H9 (cell line): ENCODE measurements at regions not wholly inside any gene's neighbourhood (a gene's known extent, or its start where the extent isn't known, plus 50 kb on each side); places are given as distances from the start of the nearest gene placed in this dataset.

Experiments used
- DNase-seq: peaks from one replicate; pipeline ENCODE4 v3.0.0-alpha.2; 2017
- H2AFZ ChIP-seq: one replicate; pipeline ENCODE4 v1.6.1; 2013; ENCODE audit warnings: mild to moderate bottlenecking, low read length, control low read depth, moderate library complexity
- H2AK5ac ChIP-seq: 2 replicates; pipeline ENCODE4 v1.6.1; 2013; ENCODE audit warnings: low read length, control low read depth, mixed read lengths; ENCODE audit not compliant: insufficient read length
- H2BK120ac ChIP-seq: one replicate; pipeline ENCODE4 v1.6.1; 2013; ENCODE audit warnings: low read depth, mild to moderate bottlenecking, low read length, control low read depth, inconsistent platforms; ENCODE audit not compliant: poor library complexity, severe bottlenecking
- H2BK12ac ChIP-seq: 2 replicates; pipeline ENCODE4 v1.6.1; 2013; ENCODE audit warnings: low read length, control low read depth, mixed read lengths, low read depth; ENCODE audit not compliant: insufficient read length
- H2BK15ac ChIP-seq: 2 replicates; pipeline ENCODE4 v1.6.1; 2013; ENCODE audit warnings: low read depth, low read length, control low read depth
- H2BK20ac ChIP-seq: one replicate; pipeline ENCODE4 v1.6.1; 2013; ENCODE audit warnings: low read depth, mild to moderate bottlenecking, low read length, control low read depth, inconsistent platforms; ENCODE audit not compliant: poor library complexity, severe bottlenecking
- H2BK5ac ChIP-seq: 2 replicates; pipeline ENCODE4 v1.6.1; 2013; ENCODE audit warnings: low read length, control low read depth, mixed read lengths; ENCODE audit not compliant: insufficient read length
- H3K14ac ChIP-seq: 2 replicates; pipeline ENCODE4 v1.6.1; 2013; ENCODE audit warnings: low read length, control low read depth; ENCODE audit not compliant: insufficient read depth
- H3K18ac ChIP-seq: 2 replicates; pipeline ENCODE4 v1.6.1; 2013; ENCODE audit warnings: low read depth, mild to moderate bottlenecking, mixed read lengths, low read length, control low read depth; ENCODE audit not compliant: insufficient read length
- H3K23ac ChIP-seq: 2 replicates; pipeline ENCODE4 v1.6.1; 2013; ENCODE audit warnings: low read length, control low read depth, mixed read lengths, low read depth; ENCODE audit not compliant: insufficient read length
- H3K23me2 ChIP-seq: 2 replicates; pipeline ENCODE4 v1.6.1; 2013; ENCODE audit warnings: low read depth, mild to moderate bottlenecking, mixed read lengths, low read length, control low read depth; ENCODE audit not compliant: insufficient read length, poor library complexity, severe bottlenecking
- H3K27ac ChIP-seq: 2 replicates; pipeline ENCODE4 v1.5.1; 2013; ENCODE audit warnings: low read length, control low read depth, mixed read lengths, low read depth; ENCODE audit not compliant: insufficient read length
- H3K27me3 ChIP-seq: 2 replicates; pipeline ENCODE4 v1.6.1; 2013; ENCODE audit warnings: low read length, control low read depth, inconsistent platforms; ENCODE audit not compliant: insufficient read depth
- H3K4ac ChIP-seq: 2 replicates; pipeline ENCODE4 v1.6.1; 2013; ENCODE audit warnings: low read depth, mild to moderate bottlenecking, control low read depth, inconsistent platforms, low read length, moderate library complexity
- H3K4me1 ChIP-seq: 2 replicates; pipeline ENCODE4 v1.6.1; 2013; ENCODE audit warnings: low read length, control low read depth, inconsistent platforms; ENCODE audit not compliant: insufficient read depth
- H3K4me2 ChIP-seq: 2 replicates; pipeline ENCODE4 v1.6.1; 2013; ENCODE audit warnings: low read length, control low read depth, mixed read lengths; ENCODE audit not compliant: insufficient read length, insufficient read depth
- H3K56ac ChIP-seq: 2 replicates; pipeline ENCODE4 v1.6.1; 2013; ENCODE audit warnings: low read depth, mild to moderate bottlenecking, mixed read lengths, low read length, control low read depth; ENCODE audit not compliant: insufficient read length
- H3K79me1 ChIP-seq: 2 replicates; pipeline ENCODE4 v1.6.1; 2013; ENCODE audit warnings: low read depth, mild to moderate bottlenecking, moderate library complexity, low read length, control low read depth, inconsistent platforms; ENCODE audit not compliant: insufficient read depth, poor library complexity, severe bottlenecking
- H3K79me2 ChIP-seq: 2 replicates; pipeline ENCODE4 v1.6.1; 2013; ENCODE audit warnings: low read length, control low read depth, inconsistent platforms; ENCODE audit not compliant: insufficient read depth
- H3K9ac ChIP-seq: 2 replicates; pipeline ENCODE4 v1.6.1; 2013; ENCODE audit warnings: low read length, control low read depth, mixed read lengths; ENCODE audit not compliant: insufficient read length; ENCODE audit errors: extremely low read depth
- H3K9me3 ChIP-seq: one replicate; pipeline ENCODE4 v1.6.1; 2013; ENCODE audit warnings: low read depth, low read length, inconsistent platforms; ENCODE audit not compliant: control insufficient read depth
- H3T11ph ChIP-seq: one replicate; pipeline ENCODE4 v1.6.1; 2013; ENCODE audit warnings: mild to moderate bottlenecking, low read length, control low read depth, inconsistent platforms
- H4K20me1 ChIP-seq: one replicate; pipeline ENCODE4 v1.6.1; 2013; ENCODE audit not compliant: control insufficient read depth, insufficient read length, insufficient read depth
- H4K5ac ChIP-seq: 2 replicates; pipeline ENCODE4 v1.6.1; 2013; ENCODE audit warnings: low read depth, mild to moderate bottlenecking, mixed read lengths, low read length, control low read depth; ENCODE audit not compliant: insufficient read length
- H4K8ac ChIP-seq: replicated peaks from 2 replicates; pipeline ENCODE4 v1.6.1; 2013; ENCODE audit warnings: low read length, control low read depth, mixed read lengths, low read depth; ENCODE audit not compliant: insufficient read length
- H4K91ac ChIP-seq: 2 replicates; pipeline ENCODE4 v1.6.1; 2013; ENCODE audit warnings: low read depth, mild to moderate bottlenecking, moderate library complexity, mixed read lengths, low read length, control low read depth; ENCODE audit not compliant: insufficient read length
- H3K27ac Mint-ChIP-seq, 3 experiments: 2 replicates in 2 of 3; 3 replicates in 1 of 3; pipeline ENCODE4 v1.8.0; 2020 to 2021; ENCODE audit warnings: mixed read lengths in 3 of 3, mild to moderate bottlenecking in 1 of 3, moderate library complexity in 1 of 3
- H3K27me3 Mint-ChIP-seq: 2 replicates; pipeline ENCODE4 v1.8.0; 2021; ENCODE audit warnings: low read depth, mild to moderate bottlenecking, moderate library complexity, mixed read lengths
- H3K36me3 Mint-ChIP-seq, 3 experiments: 2 replicates in 2 of 3; 3 replicates in 1 of 3; pipeline ENCODE4 v1.8.0; 2020 to 2021; ENCODE audit warnings: low read depth in 3 of 3, mixed read lengths in 3 of 3; ENCODE audit not compliant: insufficient read depth in 1 of 3
- H3K4me1 Mint-ChIP-seq, 2 experiments: 2 replicates each; pipeline ENCODE4 v1.8.0; 2020; ENCODE audit warnings: mixed read lengths in 2 of 2
- H3K4me3 Mint-ChIP-seq, 2 experiments: 2 replicates in 1 of 2; 3 replicates in 1 of 2; pipeline ENCODE4 v1.8.0; 2020 to 2021; ENCODE audit warnings: mild to moderate bottlenecking in 2 of 2, mixed read lengths in 2 of 2, moderate library complexity in 1 of 2
- H3K9me3 Mint-ChIP-seq, 2 experiments: 2 replicates in 1 of 2; 3 replicates in 1 of 2; pipeline ENCODE4 v1.8.0; 2020; ENCODE audit warnings: mild to moderate bottlenecking in 2 of 2, mixed read lengths in 2 of 2, moderate library complexity in 1 of 2
- CTCF ChIP-seq: fragments of 200-600 bp; sonication (generic); conservative IDR thresholded peaks from 3 replicates; pipeline ENCODE4 v1.8.0; 2021; ENCODE audit warnings: antibody characterized with exemption, mild to moderate bottlenecking
- WGBS: extraction: QIAGEN DNeasy Blood & Tissue Kit; methylation state at CpG from one replicate; pipeline ENCODE4 v1.1.7; 2013; ENCODE audit warnings: missing lambda C conversion rate, low lambda C conversion rate, mixed read lengths; ENCODE audit not compliant: insufficient read length; ENCODE audit errors: extremely low coverage; 5-methylcytosine and 5-hydroxymethylcytosine counted together

GRCh38 chr13:39875111-39875987, 219.9 kb downstream of the COG6 start:
- no peak for DNase-seq
- Mint-ChIP-seq H3K27me3 (no peaks in the 10 kb centered on the region), H3K27ac (no peak overlapping the region), H3K4me3 (no peak overlapping the region), H3K36me3 (no peaks in the 10 kb centered on the region), H3K4me1 (peaks cover 5 to 6% of the 10 kb centered on the region in 2 experiments; a peak in 3 of 4 replicates), H3K9me3 (no peaks in the 10 kb centered on the region)
- Histone ChIP-seq H2AK5ac (no peak overlapping the region), H3K23me2 (no peaks in the 10 kb centered on the region), H3K18ac (no peak overlapping the region), H4K91ac (no peak overlapping the region), H2BK120ac (no peak overlapping the region), H2BK15ac (no peak overlapping the region), H3K4ac (no peak overlapping the region), H2BK20ac (no peak overlapping the region), H3K14ac (no peak overlapping the region), H3K4me1 (no peaks in the 10 kb centered on the region), H3K9me3 (no peaks in the 10 kb centered on the region), H3K27me3 (no peaks in the 10 kb centered on the region), H4K8ac (no peak overlapping the region), H4K5ac (no peak overlapping the region), H3K9ac (no peak overlapping the region), H4K20me1 (no peaks in the 10 kb centered on the region), H3K23ac (no peak overlapping the region), H2AFZ (no peak overlapping the region), H2BK12ac (no peak overlapping the region), H3K79me2 (no peaks in the 10 kb centered on the region), H3K27ac (no peak overlapping the region), H3K4me2 (no peak overlapping the region), H3K56ac (no peak overlapping the region), H2BK5ac (no peak overlapping the region), H3K79me1 (no peaks in the 10 kb centered on the region), H3T11ph (no peak overlapping the region)
- WGBS, result no CpG with 5 or more reads among the region's 9 CpGs
- no peak for TF ChIP-seq CTCF
